NCI-H82 treated with DMSO at 0.1 percent for 48 hours (cell line): ENCODE measurements at regions not wholly inside any gene's neighbourhood (a gene's known extent, or its start where the extent isn't known, plus 50 kb on each side); places are given as distances from the start of the nearest gene placed in this dataset.
"Not testable (repeated sequence)": the region's sequence is repeated elsewhere in the genome, so short reads cannot be mapped to it uniquely, and the experiment has no call there.

Experiments
- DNase-seq: peaks from one replicate; lab custom pipeline; 2025; ENCODE audit not compliant: unreplicated experiment; lab: John Stamatoyannopoulos, UW

GRCh38 chr12:58302487-58303011 is 361.2 kb downstream of the ATP23 start:
- DNase-seq = peak; percentile 47

DNA sequence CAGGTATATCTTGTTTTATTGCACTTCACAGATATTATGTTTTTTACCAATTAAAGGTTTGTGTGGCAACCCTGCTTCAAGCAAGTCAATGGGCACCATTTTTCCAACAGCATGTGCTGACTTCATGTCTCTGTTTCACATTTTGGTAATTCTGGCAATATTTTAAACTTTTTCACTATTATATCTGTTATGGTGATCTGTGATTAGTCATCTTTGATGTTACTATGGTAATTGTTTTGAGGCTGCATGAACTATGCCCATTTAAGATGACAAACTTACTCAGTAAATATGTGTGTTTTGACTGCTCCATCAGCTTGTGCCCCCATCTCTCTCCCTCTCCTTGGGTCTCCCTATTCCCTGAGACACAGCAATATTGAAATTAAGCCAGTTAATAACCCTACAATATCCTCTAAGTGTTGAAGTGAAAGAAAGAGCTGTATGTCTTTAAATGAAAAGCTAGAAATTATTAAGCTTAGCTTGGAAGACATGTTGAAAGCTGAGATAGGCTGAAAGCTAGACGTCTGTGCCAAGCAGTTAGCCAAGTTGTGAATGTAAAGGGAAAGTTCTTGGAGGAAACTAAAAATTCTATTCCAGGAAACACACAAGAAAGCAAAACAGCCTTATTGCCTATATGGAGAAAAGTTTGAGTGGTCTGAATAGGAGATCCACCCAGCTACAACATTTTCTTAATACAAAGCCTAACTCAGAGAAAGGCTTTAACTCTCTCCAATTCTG is 365.1 kb downstream of the ATP23 start:
- DNase-seq = no peak

GRCh38 chr12:58309806-58310205 is 368.4 kb downstream of the ATP23 start:
- DNase-seq = no peak

- DNase-seq = no peak
Measured at GRCh38 chr12:58310368-58310767, 369.0 kb downstream of the ATP23 start.

DNA sequence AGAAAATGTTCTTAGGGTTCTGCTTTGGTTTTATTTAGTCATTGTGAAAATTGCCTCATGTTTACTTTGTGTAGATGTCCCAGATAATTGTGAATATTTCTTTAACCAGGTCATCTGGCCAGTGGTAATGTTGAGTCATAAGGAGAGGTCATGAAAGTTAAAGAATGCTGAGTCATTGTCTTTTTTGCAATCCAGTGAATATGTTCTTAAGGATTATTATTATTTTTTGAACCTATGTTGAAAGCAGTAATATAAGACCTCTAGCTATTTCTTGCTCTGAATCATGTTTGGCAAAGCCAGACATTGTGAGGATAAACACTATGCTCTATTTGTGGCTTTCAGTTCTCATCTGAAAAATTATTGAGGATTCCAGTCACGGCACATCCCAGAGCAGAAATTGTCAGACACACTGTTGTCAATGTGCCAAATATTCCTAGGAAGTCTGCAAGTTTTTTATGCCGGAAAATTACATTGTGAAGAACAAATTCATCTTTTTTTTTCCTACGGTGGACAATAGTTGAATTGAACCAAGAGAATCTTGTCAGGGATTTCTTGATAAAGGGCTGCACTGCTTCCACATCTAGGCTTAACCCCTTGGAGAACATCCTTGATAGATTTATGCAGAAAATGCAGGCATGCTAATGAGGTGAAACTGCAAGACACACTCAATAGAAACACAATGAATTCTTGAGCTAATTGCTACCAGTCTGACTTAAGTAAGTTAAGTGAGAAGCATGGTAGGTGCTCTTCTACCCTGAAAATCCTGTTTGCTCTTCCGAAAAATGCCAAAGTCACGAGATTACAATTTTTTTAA is 369.6 kb downstream of the ATP23 start:
- no peak for DNase-seq

DNA sequence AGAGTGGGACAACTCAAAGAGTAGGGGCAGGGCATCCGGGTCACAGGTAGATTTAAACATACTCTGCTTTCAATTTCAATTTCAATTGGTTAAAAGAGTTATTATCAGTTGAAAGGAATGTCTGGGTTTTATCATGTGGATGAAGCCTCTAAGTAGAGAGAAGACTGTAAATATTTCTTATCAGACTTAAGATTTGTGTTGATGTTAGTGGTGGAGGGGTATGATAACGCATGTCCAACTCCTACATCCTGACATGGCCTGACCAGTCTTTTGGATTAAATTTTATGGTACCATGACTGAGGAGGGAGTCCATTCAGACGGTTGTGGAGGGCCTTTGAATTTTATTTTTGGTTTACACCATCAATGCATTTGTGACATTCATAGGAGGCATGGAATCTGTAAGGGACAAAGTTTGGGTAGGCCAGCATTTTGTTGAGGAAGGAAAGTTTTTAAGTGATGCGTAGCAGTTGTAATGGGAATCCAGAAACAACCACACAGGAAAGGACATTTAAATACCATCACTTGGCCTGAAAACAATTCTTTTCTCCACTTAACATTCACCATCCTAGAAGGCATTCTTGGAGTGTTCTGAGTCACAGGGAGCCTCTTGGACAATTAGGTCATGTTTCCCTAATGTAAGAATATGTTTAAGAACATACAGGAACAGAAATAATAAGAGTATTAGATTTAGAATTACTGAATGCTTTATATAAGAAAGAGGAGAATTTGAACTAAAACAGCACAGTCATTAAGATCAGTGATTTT is 371.9 kb downstream of the ATP23 start:
- no peak for DNase-seq

GRCh38 chr12:58314610-58315009 is 373.2 kb downstream of the ATP23 start:
- no peak for DNase-seq

DNA sequence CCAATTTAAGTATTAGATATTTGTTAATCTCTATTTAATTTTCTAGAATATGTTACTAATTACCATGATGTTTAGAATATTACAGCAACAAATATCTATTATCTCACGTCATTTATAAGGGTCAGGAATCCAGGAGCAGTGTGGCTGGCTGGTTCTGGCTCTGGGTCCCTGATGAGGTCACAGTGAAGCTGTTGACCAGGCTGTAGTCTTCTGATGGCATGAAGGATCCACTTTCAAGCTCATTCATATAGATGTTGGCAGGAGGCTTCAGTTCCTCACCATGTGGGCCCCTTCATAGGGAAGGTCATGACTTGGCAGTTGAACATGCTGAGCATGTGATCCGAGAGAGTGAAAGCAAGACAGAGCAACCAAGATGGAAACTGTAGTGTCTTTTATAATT is 375.6 kb downstream of the ATP23 start:
- no peak for DNase-seq

DNA sequence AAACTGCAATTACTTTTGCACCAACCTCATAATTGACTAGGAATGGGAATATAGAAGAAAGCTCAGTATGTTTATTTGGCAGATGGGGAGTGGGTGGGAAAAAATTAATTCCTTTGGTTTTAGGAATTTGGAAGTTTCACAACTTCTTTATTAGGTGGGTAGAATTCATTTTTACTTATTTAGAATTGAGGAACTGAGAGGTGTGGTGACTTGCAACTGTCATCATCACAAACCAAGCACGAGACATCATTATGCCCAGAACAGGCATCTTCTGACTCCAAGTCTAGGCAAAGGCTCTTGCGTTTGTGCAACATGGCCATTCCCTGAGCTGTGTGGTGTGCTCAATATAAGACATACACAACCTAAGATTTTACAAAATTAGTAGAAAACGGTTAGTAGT is 380.0 kb downstream of the ATP23 start:
- DNase-seq = no peak

DNA sequence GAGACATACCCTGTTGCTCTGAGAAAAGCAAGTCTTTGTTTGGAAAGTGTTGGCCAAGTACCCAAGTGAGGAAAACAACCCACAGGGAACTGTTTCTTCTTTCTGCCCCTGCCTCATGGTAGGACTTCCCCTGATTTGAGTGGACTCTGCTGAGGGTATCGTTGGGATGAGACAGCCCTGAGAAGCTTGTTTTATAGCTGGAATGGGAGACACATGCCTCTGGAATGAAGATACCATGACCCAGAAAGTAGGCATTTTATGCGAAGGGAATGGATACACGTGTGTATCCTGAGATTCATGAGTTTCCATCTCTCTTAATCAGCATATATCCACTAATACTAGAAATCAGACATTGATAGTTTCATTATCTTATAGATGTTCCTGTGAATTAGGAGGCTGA is 382.3 kb downstream of the ATP23 start:
- no peak for DNase-seq

- no peak for DNase-seq
Measured at GRCh38 chr12:58325561-58325960, 384.2 kb downstream of the ATP23 start.

GRCh38 chr12:58326534-58326933 is 385.2 kb downstream of the ATP23 start:
- no peak for DNase-seq

GRCh38 chr12:58336581-58337242 is 395.3 kb downstream of the ATP23 start:
- DNase-seq = not testable (repeated sequence)

DNA sequence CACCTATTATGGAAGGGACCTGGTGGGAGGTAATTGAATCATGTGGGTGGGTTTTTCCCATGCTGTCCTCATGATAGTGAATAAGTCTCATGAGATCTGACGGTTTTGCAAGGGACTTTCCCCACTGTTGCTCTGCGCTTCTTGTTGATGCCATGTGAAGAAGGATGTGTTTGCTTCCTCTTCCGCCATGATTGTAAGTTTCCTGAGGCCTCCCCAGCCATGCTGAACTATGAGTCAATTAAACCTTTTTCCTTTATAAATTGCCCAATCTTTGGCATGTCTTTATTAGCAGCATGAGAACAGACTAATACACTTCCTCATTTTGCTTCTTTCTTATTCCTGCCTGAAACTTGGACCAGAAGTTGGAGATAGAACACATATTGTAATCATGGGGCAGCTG is 396.2 kb downstream of the ATP23 start:
- not testable (repeated sequence) for DNase-seq

DNA sequence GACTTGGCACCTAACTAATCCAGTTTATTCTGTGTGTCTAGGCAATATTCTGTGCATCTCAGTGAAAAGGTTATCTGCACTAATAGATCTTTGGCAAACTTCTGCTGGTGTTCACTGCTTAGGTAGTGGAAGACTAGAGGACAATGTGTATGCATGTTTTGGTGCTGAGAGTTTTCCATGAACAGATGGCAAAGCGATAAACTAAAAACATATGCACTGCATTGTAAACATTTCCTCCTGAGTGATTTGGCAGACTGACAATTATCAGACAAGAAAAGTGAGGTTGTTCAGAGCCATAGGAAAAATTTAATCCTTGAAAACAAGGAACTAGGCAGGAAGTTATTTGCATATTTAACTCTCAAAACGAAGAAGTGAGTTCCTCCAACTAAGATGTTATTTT is 400.4 kb downstream of the ATP23 start:
- DNase-seq = peak; percentile 49

GRCh38 chr12:58342736-58343135 is 401.4 kb downstream of the ATP23 start:
- DNase-seq = no peak

GRCh38 chr12:58346032-58346632 is 404.8 kb downstream of the ATP23 start:
- DNase-seq = peak; percentile 47

- no peak for DNase-seq
Measured at GRCh38 chr12:58347188-58347587, 405.8 kb downstream of the ATP23 start.

DNA sequence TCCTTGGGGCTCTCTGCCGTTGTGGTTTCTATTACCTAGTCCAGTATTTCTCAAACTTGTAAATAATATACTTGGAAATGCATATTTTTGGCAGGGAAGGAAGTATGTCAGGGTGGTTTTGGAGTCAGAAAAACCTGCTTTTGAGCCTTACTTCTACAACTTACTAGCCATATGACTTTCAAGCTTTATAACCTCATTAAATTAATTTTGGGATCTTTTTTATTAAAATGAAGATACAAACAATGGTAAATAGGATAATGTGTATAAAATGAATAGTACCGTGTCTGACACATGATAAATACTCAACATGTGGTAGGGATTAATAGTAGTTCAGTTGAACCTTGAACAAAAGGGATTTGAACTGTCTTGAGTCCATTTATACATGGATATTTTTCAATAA is 406.3 kb downstream of the ATP23 start:
- DNase-seq = no peak

GRCh38 chr12:58349161-58349560 is 407.8 kb downstream of the ATP23 start:
- DNase-seq = no peak

DNA sequence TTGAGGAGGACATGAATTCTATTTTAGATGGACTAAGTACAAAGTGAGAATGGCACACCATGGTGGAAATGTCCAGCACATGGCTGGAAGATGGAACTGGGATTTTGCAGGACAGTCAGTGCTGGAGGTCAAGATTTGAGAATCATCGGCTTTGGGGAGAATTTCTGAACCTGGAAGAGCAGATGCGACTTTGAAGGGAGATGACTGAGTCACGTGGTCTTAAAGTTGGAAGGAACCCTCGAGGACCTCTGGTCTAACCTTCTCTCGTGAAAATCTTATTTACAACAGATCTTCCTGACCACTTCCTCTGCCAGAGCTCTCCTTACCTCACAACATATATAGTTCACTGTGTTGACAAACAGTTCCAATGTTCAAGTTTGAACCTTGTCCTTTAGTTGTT is 415.4 kb downstream of the ATP23 start:
- DNase-seq = no peak
